Fibroblast of mammary gland (primary cell): ENCODE measurements at regions not wholly inside any gene's neighbourhood (a gene's known extent, or its start where the extent isn't known, plus 50 kb on each side); places are given as distances from the start of the nearest gene placed in this dataset.

Experiments used
- DNase-seq: peaks from one replicate; pipeline ENCODE4 v3.0.0-alpha.2; 2010; ENCODE audit warnings: low read depth
- H3K4me3 ChIP-seq: 2 replicates; pipeline ENCODE4 v1.5.1; 2011; ENCODE audit warnings: low read depth, mild to moderate bottlenecking, low read length, moderate library complexity; ENCODE audit not compliant: control insufficient read depth
- TF ChIP-seq, protein P1 (sequence below): conservative IDR thresholded peaks from 2 replicates; pipeline ENCODE4 v1.5.1; 2011; ENCODE audit warnings: low read depth, low read length, inconsistent platforms; ENCODE audit not compliant: control insufficient read depth, insufficient read depth

DNA sequence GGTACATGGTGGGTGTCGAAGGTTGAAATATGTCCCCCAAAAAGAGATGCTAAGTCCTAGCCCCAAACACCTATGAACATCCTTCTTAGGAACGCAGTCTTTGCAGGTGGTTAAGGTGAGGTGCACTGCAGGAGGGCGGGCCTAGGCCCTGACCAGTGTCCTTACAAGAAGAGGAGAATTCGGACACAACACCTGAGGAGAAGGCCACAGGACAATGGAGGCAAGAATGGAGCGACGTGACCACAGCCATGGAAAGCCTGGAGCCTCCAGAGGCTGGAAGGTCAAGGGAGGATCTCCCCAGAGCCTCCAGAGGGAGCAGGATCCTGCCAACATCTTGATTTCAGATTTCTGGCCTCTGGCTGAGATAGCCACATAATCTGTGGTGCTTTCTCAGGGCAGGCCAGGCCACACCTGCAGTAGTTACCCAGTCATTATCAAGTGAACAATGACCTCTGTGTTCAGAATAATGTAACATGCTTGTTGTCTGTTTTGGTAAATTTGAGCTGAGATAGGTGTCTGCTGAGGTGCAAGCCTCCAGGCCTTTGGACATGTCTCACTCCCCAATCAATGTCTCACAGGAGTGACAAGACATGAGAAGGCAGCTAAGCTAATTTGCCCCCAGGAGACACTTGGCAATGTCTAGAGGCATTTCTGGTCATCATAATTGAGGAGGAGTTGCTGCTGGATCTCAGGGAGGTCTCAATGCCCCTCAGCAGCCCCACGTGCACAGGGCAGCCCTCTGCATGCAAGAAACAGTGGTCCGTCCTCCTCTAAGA lies 498.9 kb downstream of the BRD1 start:
- no peak for DNase-seq
- no peak overlapping the region for H3K4me3 ChIP-seq
- TF ChIP-seq, protein P1, sequence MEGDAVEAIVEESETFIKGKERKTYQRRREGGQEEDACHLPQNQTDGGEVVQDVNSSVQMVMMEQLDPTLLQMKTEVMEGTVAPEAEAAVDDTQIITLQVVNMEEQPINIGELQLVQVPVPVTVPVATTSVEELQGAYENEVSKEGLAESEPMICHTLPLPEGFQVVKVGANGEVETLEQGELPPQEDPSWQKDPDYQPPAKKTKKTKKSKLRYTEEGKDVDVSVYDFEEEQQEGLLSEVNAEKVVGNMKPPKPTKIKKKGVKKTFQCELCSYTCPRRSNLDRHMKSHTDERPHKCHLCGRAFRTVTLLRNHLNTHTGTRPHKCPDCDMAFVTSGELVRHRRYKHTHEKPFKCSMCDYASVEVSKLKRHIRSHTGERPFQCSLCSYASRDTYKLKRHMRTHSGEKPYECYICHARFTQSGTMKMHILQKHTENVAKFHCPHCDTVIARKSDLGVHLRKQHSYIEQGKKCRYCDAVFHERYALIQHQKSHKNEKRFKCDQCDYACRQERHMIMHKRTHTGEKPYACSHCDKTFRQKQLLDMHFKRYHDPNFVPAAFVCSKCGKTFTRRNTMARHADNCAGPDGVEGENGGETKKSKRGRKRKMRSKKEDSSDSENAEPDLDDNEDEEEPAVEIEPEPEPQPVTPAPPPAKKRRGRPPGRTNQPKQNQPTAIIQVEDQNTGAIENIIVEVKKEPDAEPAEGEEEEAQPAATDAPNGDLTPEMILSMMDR, result no peak

DNA sequence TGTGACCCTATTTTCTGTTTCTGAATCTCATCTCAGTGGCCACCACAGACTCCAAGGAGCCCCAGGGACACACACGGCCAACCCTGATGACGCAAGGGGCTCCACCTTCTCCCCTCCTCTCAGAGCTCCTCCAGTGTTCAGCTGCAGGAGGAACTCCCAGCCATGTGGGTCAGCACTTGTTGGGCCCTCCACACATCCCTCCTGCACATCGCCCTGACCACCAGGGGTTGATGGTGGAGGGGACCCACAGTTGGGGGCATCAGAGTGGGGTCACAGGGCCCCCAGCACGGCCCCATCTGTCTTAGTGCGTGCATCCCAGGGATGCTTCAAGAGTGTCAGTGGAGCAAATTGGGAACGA lies 499.6 kb downstream of the BRD1 start:
- no peak overlapping the region for H3K4me3 ChIP-seq
- no peak for DNase-seq
- TF ChIP-seq, protein P1, result no peak

DNA sequence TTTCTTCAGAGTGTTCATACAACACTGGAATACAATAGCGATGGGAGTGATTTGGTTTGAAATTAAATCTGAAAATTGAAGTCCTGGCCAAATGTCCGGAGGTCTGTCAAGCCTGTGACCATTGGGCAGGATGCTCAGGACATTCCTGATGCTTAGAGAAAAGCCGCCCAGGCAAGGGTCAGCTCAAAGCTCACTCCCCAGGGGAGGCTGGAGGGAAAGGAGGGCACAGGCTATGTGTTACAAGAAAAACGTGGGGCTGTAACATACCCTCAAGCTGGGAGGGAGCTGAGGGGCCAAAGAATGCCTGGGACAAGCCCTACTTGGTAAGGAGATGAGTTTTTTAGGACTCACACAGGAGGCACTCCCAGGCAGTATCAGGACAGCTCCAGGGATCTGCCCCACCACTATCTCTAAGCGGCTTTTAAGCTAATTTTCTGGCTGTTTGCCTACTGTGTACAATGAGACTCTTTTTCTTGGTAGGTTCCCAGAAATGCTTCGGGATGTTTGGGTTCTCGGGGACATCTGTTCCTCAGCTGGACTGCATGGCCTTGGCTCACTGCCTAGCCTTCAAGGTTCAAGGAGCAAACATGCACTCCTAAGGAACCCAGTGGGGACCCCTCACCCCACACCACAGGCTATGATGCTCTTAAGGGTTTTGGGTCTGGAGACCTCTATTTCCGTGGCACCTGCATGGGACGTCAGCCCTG lies 500.1 kb downstream of the BRD1 start:
- no peak for DNase-seq
- H3K4me3 ChIP-seq, result no peak overlapping the region
- TF ChIP-seq, protein P1, result no peak

DNA sequence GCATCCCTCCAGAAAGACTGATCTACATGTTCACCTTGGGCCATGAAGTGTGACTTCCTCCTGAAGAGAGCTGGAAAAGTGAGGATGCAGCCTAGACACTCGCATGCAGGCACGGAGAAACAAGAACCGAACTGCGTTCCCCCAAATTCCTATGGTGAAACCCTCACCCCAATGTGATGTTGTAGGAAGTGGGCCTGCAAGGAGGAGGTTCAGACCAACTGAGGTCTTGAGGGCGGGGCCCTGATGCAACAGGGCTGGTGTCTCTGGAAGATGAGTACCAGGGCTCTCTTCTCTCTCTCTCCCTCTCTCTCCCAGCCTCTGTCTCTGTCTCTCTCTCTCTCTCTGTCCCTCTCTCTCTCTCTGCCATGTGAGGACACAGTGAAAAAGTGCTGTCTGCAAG lies 501.1 kb downstream of the BRD1 start:
- TF ChIP-seq, protein P1, result no peak
- no peak for DNase-seq
- H3K4me3 ChIP-seq, result no peak overlapping the region

DNA sequence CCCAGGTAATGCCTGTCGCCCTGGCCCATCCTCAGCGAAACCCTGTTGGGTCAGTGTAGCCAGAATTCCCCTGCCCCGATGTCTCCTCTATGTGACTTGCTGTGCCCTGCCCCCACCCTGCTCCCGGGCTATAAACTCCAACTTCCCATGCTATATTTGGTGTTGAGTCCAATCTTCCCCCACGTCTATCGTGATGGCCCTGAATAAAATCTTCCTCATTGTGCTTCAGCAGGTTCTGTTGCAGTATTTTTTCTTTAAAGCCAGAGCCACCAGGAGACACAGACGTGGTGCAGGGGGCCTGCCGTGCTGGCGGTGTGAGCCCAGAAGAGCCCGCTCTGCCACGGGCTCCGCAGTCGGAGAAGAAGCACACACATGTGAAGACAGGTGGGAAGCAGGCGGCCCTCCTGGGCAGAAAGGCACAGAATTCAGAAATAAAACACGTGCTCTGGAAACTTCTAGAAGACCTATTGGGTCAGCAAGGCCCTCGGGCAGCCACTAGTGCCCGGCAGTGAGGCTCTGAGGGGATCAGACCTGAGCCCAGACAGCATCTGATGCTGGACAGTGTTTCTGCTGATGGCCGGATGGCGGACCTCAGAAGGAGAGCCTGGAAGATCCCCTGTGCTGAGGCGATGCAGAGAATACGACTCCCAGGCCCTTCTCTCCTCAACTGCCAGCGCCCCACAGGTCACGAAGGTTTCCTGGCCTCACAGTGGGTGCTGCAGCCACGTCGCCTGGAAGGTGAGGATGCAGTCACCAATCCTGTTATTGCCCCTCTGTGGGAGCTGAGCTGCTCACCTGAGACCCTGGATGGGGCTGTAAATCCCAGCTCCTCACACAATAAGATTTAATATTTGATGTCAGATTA lies 501.9 kb downstream of the BRD1 start:
- TF ChIP-seq, protein P1, result no peak
- H3K4me3 ChIP-seq, result no peak overlapping the region
- DNase-seq, result no peak

DNA sequence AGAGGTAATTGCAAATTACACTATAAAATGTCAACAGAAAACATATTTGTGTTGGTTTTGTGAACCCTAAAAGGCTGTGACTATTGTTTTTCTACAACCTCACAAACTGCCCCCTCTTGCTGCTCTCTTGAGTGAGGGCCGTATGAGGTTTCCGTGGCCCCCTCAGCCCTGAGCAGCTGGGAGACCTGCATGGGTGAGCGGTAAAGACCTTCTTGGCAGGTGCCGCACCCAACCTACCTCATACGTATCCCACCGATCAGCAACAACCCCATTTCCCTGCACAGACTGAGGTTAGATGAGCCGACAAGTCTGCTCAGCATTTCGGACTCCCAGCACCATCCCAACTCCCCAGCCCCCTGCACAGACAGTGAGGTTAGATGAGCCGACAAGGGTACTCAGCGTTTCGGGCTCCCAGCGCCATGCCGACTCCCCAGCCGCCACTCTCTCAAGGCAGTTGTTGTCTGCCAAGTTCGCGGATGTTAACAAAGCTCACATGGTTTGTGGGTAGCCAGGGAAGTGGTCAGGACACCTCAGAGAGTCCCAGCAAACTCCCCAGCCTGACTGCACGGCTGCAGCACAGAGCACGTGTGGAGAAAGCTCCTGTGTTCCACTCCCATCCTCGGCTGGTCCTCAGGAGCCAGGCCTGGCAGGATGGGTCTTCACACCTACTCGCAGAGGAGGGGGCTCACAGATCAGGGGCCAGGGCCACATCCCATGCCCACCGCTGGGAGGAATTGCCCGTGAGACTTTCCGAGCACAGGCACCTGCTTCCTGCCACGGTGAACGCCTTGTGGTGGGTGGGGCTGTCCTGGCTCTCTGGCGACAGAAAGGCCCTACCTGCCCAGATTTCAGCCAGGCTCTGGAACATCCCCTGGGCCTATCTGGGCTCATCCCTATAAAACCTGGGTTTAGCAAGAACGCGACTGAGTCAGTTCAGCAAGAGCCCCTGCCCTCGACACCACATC lies 502.9 kb downstream of the BRD1 start:
- H3K4me3 ChIP-seq, result no peak overlapping the region
- DNase-seq, result no peak
- TF ChIP-seq, protein P1, result no peak
